Heart left ventricle (tissue), 16 donors: ENCODE measurements at regions not wholly inside any gene's neighbourhood (a gene's known extent, or its start where the extent isn't known, plus 50 kb on each side); places are given as distances from the start of the nearest gene placed in this dataset.

Source experiments
- ATAC-seq, 4 donors: fragments of 200-7000 bp; cut with Tn5 transposase; one replicate each; pipeline ENCODE4 v1.9.1; 2020 to 2022; ENCODE audit warnings: moderate library complexity in 4 of 4, mild to moderate bottlenecking in 3 of 4, moderate number of reproducible peaks in 1 of 4
- DNase-seq, 5 donors: peaks; one replicate each; pipeline ENCODE4 v3.0.0-alpha.2; 2020
- H3K27ac ChIP-seq, 12 donors: fragments of 200-600 bp; sonication (generic) in 4 of 12; one replicate each; pipeline versions ENCODE4 v1.5.0 to v1.8.0; 2016 to 2022; ENCODE audit warnings: mild to moderate bottlenecking in 2 of 12
- H3K27me3 ChIP-seq, 9 donors: fragments of 200-600 bp; sonication (generic) in 2 of 9; one replicate each; pipeline versions ENCODE4 v1.5.1 to v1.8.0; 2016 to 2022; ENCODE audit warnings: mild to moderate bottlenecking in 3 of 9
- H3K36me3 ChIP-seq, 9 donors: fragments of 200-600 bp; sonication (generic) in 2 of 9; one replicate each; pipeline versions ENCODE4 v1.5.0 to v1.8.0; 2018 to 2022; ENCODE audit warnings: mild to moderate bottlenecking in 2 of 9
- H3K4me1 ChIP-seq, 12 donors: fragments of 200-600 bp; sonication (generic) in 4 of 12; one replicate each; pipeline versions ENCODE4 v1.5.0 to v1.8.0; 2016 to 2022; ENCODE audit warnings: mild to moderate bottlenecking in 3 of 12
- H3K4me3 ChIP-seq, 12 donors: fragments of 200-600 bp; sonication (generic) in 4 of 12; one replicate each; pipeline versions ENCODE4 v1.5.0 to v1.8.0; 2017 to 2022; ENCODE audit warnings: mild to moderate bottlenecking in 9 of 12, moderate library complexity in 4 of 12
- H3K9me3 ChIP-seq, 12 donors: fragments of 200-600 bp; sonication (generic) in 4 of 12; one replicate each; pipeline versions ENCODE4 v1.5.0 to v1.8.0; 2016 to 2022; ENCODE audit warnings: mild to moderate bottlenecking in 1 of 12
- POLR2A ChIP-seq, 2 donors: fragments of 450-650 bp; IDR thresholded peaks; one replicate each; pipeline ENCODE4 v1.6.1; 2017; ENCODE audit warnings: antibody characterized with exemption in 2 of 2, mild to moderate bottlenecking in 2 of 2, moderate library complexity in 2 of 2
- WGBS, 4 donors: extraction: QIAGEN DNeasy Blood & Tissue Kit in 2 of 4; methylation state at CpG; one replicate each; pipeline versions ENCODE4 v1.1.5 to v1.1.7; 2013 to 2018; 5-methylcytosine and 5-hydroxymethylcytosine counted together
- intact Hi-C, 10 donors: fragments of 100-400 bp; cut with DNase I; formaldehyde crosslinking; loops; one replicate each; pipeline versions ENCODE4 v1.11.1 to v1.14.2; 2022
- TF ChIP-seq, protein P1 (sequence below), 12 donors: fragments of 200-600 bp; sonication (generic) in 4 of 12; IDR thresholded peaks; one replicate each; pipeline versions ENCODE4 v1.5.0 to v1.8.0; 2018 to 2022; ENCODE audit warnings: antibody characterized with exemption in 12 of 12, mild to moderate bottlenecking in 5 of 12
- donor health status: ischemic (EF 13 %, LVEDD 7.1; RV severe dilation, severe dysfunction).
- donor health status: healthy with polysubstance abuse.
- donor health status: DM: no; HTN: yes; CAD: no.
- donor health status: DM: no; HTN: no; CAD: no.
- donor health status: ischemic (EF 25% LVEDD 6.9; RV normal size, moderate dysfunction).
- donor health status: ischemic (EF 25% LVEDD 5.7; RV mildly dilated, moderate dysfunction).
- donor health status: healthy.
- donor health status: DM: yes; HTN: yes; CAD: no.
- donor health status: ischemic (EF 35%, LVEDD 5.7; RV mildly dilated, moderate dysfunction).
- donor health status: nonischemic (EF 11% LVEDD 7.7; RV severe dilation, severe dysfunction).
- donor health status: DM: yes; HTN: yes; CAD: no.
- donor health status: PGD.
- donor health status: ischemic (EF 29% LVEDD 5.4; RV normal size, mild dysfunction).
- donor health status: nonischemic (EF 23%, LVEDD 6.1; RV moderate dilation, normal function).

DNA sequence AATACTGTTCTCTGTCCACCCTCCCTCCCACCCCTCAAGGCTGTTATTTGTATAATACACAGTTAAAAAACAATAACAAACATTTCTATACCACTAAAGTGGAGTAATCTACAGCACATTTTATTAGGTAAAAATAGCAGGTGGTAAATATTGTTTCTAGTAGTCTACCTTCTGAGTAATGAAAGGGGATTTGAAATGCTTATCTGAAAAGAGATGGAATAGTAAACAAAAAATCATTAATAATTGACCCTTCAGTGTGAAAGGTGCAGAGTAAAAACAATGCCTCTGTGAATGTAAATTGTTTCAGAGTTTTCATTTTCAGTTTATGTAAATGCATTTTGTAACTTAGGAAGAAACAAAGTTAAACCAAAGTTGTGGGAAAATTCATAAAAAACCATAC is 321.2 kb downstream of the SLC16A7 start:
- ATAC-seq = no peak
- no peak for TF ChIP-seq POLR2A (IDR thresholded peaks at IDR 0.05)
- TF ChIP-seq, protein P1, sequence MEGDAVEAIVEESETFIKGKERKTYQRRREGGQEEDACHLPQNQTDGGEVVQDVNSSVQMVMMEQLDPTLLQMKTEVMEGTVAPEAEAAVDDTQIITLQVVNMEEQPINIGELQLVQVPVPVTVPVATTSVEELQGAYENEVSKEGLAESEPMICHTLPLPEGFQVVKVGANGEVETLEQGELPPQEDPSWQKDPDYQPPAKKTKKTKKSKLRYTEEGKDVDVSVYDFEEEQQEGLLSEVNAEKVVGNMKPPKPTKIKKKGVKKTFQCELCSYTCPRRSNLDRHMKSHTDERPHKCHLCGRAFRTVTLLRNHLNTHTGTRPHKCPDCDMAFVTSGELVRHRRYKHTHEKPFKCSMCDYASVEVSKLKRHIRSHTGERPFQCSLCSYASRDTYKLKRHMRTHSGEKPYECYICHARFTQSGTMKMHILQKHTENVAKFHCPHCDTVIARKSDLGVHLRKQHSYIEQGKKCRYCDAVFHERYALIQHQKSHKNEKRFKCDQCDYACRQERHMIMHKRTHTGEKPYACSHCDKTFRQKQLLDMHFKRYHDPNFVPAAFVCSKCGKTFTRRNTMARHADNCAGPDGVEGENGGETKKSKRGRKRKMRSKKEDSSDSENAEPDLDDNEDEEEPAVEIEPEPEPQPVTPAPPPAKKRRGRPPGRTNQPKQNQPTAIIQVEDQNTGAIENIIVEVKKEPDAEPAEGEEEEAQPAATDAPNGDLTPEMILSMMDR (IDR thresholded peaks at IDR 0.05) = no peak
- no peak for DNase-seq

DNA sequence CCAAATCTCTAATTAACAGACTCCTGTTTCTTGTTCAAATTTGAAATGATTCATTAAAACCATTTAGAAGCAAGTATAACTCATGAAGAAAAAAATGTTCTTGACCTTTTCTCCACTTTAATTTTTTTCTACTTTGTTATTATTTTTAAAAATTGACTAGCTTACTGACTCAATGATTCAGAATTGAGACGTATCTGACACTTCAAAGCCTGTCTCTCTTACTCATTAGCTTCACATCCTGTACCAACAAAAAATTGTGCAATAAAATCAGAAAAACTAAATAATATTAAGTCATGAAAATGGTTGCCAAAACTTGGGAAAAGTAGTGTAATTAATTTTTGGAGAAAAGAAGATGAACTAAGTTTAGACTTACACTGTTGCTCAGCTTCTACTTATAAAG is 331.2 kb downstream of the SLC16A7 start:
- H3K4me1 ChIP-seq = no peaks in the 10 kb centered on the region
- no peak for TF ChIP-seq POLR2A (IDR thresholded peaks at IDR 0.05)
- TF ChIP-seq, protein P1 (IDR thresholded peaks at IDR 0.05) = no peak
- DNase-seq = no peak
- H3K9me3 ChIP-seq = peaks cover 0 to 13% (median 0%) of the 10 kb centered on the region in 12 donors
- no peaks in the 10 kb centered on the region for H3K36me3 ChIP-seq
- H3K27ac ChIP-seq = no peak overlapping the region
- no peak for ATAC-seq
- no peaks in the 10 kb centered on the region for H3K27me3 ChIP-seq
- 75 to 96% (median 82%) methylated on average over 1 of the region's 1 CpG for WGBS, 4 donors
- no peak overlapping the region for H3K4me3 ChIP-seq
- intact Hi-C loops = no loop called here

More for the DNA sequence above, 321.2 kb downstream of the SLC16A7 start:
- H3K36me3 ChIP-seq = no peaks in the 10 kb centered on the region
- intact Hi-C loops = no loop called here
- H3K27me3 ChIP-seq = no peaks in the 10 kb centered on the region
- H3K4me3 ChIP-seq = no peak overlapping the region
- peaks cover 0 to 22% (median 2%) of the 10 kb centered on the region in 12 donors for H3K9me3 ChIP-seq
- no peak overlapping the region for H3K27ac ChIP-seq
- no peaks in the 10 kb centered on the region for H3K4me1 ChIP-seq

DNA sequence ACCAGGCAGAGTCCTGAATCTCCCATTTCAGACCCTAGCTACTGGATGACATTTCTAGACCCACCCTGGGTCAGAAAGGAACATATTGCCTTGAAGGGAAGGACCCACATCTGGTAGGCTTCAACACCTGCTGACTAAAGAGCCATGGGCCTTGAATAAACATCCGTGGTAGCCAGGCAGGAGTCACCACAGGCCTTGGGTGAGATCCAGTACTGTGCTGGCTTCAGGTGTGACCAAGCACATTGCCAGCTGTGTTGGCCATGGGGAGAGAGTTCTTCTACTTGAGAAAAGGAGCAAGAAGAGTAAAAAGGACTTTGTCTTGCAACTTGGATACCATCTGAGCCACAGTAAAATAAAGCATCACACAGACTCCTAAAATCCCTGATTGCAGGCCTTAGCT is 332.6 kb downstream of the SLC16A7 start:
- TF ChIP-seq, protein P1 (IDR thresholded peaks at IDR 0.05) = no peak
- no peak for TF ChIP-seq POLR2A (IDR thresholded peaks at IDR 0.05)
- Histone ChIP-seq H3K36me3 (no peaks in the 10 kb centered on the region), H3K9me3 (peaks cover 0 to 15% (median 0%) of the 10 kb centered on the region in 12 donors), H3K4me3 (no peak overlapping the region), H3K27me3 (no peaks in the 10 kb centered on the region), H3K27ac (no peak overlapping the region), H3K4me1 (no peaks in the 10 kb centered on the region)
- WGBS, 4 donors = 71 to 96% (median 83%) methylated on average over 1 of the region's 1 CpG
- DNase-seq (no peak), ATAC-seq (no peak)
- intact Hi-C loops = no loop called here

DNA sequence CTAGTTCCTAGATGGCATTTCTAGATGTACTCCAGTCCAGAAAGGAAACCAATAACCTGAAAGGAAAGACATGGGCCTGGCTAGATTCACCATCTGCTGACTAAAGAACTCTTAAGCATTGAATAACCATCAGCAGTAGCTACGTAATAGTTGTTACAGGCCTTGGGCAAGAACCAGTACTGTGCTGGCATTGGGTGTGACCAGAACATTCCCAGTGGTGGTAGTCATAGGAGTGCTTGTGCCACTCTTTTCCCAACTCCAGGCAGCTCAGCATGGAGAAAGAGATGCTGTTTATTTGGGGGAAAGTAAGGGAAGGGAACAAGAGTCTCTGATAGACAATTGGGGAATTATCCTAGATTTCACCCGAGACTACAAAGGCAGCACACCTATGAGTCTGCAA is 333.3 kb downstream of the SLC16A7 start:
- no peak for ATAC-seq
- TF ChIP-seq, protein P1 (IDR thresholded peaks at IDR 0.05) = no peak
- TF ChIP-seq POLR2A (IDR thresholded peaks at IDR 0.05) = no peak
- intact Hi-C loops = no loop called here

More for the DNA sequence above, 333.3 kb downstream of the SLC16A7 start:
- 87 to 96% (median 92%) methylated on average over 2 of the region's 2 CpGs for WGBS, 4 donors
- Histone ChIP-seq H3K36me3 (no peaks in the 10 kb centered on the region), H3K4me3 (no peak overlapping the region), H3K9me3 (peaks cover 0 to 15% (median 0%) of the 10 kb centered on the region in 12 donors), H3K27ac (no peak overlapping the region), H3K27me3 (no peaks in the 10 kb centered on the region), H3K4me1 (no peaks in the 10 kb centered on the region)
- no peak for DNase-seq
